Erythroblast (primary cell): ENCODE measurements at regions not wholly inside any gene's neighbourhood (a gene's known extent, or its start where the extent isn't known, plus 50 kb on each side); places are given as distances from the start of the nearest gene placed in this dataset.

ENCODE experiments used
- GATA1 ChIP-seq: IDR thresholded peaks from 2 replicates; pipeline ENCODE4 v1.6.1; 2011; ENCODE audit warnings: low read depth, mild to moderate bottlenecking, control low read depth, low read length, moderate library complexity
- POLR2A ChIP-seq: IDR thresholded peaks from 2 replicates; pipeline ENCODE4 v1.6.1; 2011; ENCODE audit warnings: mild to moderate bottlenecking, low read length

DNA sequence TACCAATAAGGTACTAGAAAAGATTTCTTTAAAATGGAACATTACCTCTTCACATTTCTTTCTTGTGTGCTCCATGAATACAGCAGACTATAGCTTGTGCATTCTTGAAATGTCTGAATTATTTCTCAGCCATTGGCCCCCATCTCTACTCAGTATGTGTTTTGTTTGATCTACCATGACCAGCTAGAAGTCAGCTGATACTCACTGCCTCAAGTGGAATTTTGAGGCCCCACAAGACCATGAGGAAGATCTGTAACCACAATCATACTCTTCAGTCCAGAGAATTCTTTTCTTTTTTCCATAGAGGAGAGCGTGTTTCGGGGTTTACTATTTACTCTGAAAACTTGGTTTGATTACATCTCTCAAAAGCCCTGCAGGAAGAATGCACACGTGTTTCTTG lies 319.1 kb downstream of the TOX3 start:
- no peak for TF ChIP-seq POLR2A
- no peak for TF ChIP-seq GATA1
